ENCODE measurements at regions not wholly inside any gene's neighbourhood (a gene's known extent, or its start where the extent isn't known, plus 50 kb on each side); places are given as distances from the start of the nearest gene placed in this dataset.

GRCh38 chr22:49102367-49102766, 725.3 kb downstream of the BRD1 start:
- H3K27me3 ChIP-seq (ENCODE audit: insufficient read depth, poor library complexity, severe bottlenecking), result no peaks in the 10 kb centered on the region
- H3K27ac ChIP-seq (replicated peaks), result no peak overlapping the region
- TF ChIP-seq POLR2AphosphoS5 (IDR thresholded peaks at IDR 0.05; ENCODE audit: low read depth), result no peak
- no peak for TF ChIP-seq SPI1 (IDR thresholded peaks at IDR 0.05; ENCODE audit: borderline replicate concordance, low read depth)
- no peak for TF ChIP-seq CTCF (IDR thresholded peaks at IDR 0.05; ENCODE audit: insufficient read depth, low read length)
- no peak for TF ChIP-seq GABPA (IDR thresholded peaks at IDR 0.05; ENCODE audit: low read depth)
- DNase-seq (ENCODE audit: low read depth in 1 of 2, low spot score in 1 of 2), result no peak
- H3K4me3 ChIP-seq (replicated peaks; ENCODE audit: insufficient read depth, low read length), result no peak overlapping the region

- no peak for TF ChIP-seq CTCF (IDR thresholded peaks at IDR 0.05; ENCODE audit: insufficient read depth, low read length)
- no peak for TF ChIP-seq POLR2AphosphoS5 (IDR thresholded peaks at IDR 0.05; ENCODE audit: low read depth)
- TF ChIP-seq GABPA (IDR thresholded peaks at IDR 0.05; ENCODE audit: low read depth), result no peak
- no peak for TF ChIP-seq SPI1 (IDR thresholded peaks at IDR 0.05; ENCODE audit: borderline replicate concordance, low read depth)
- no peak for TF ChIP-seq REST (IDR thresholded peaks at IDR 0.05; ENCODE audit: insufficient replicate concordance, low read depth)
- no peaks in the 10 kb centered on the region for H3K27me3 ChIP-seq (ENCODE audit: insufficient read depth, poor library complexity, severe bottlenecking)
- H3K4me3 ChIP-seq (replicated peaks; ENCODE audit: insufficient read depth, low read length), result no peak overlapping the region
- H3K27ac ChIP-seq (replicated peaks), result no peak overlapping the region
- DNase-seq (ENCODE audit: low read depth in 1 of 2, low spot score in 1 of 2), result no peak
These were observed 725.8 kb downstream of the BRD1 start for GRCh38 chr22:49101873-49102272.

- H3K4me3 ChIP-seq (replicated peaks; ENCODE audit: insufficient read depth, low read length), result no peak overlapping the region
- no peaks in the 10 kb centered on the region for H3K27me3 ChIP-seq (ENCODE audit: insufficient read depth, poor library complexity, severe bottlenecking)
- TF ChIP-seq POLR2AphosphoS5 (IDR thresholded peaks at IDR 0.05; ENCODE audit: low read depth) (no peak), GABPA (IDR thresholded peaks at IDR 0.05; ENCODE audit: low read depth) (no peak), CTCF (IDR thresholded peaks at IDR 0.05; ENCODE audit: insufficient read depth, low read length) (no peak), SPI1 (IDR thresholded peaks at IDR 0.05; ENCODE audit: borderline replicate concordance, low read depth) (no peak), REST (IDR thresholded peaks at IDR 0.05; ENCODE audit: insufficient replicate concordance, low read depth) (no peak)
- no peak for DNase-seq (ENCODE audit: low read depth in 1 of 2, low spot score in 1 of 2)
- no peak overlapping the region for H3K27ac ChIP-seq (replicated peaks)
These were observed 726.4 kb downstream of the BRD1 start for GRCh38 chr22:49101225-49101624.

- H3K4me3 ChIP-seq (replicated peaks; ENCODE audit: insufficient read depth, low read length), result no peak overlapping the region
- H3K27ac ChIP-seq (replicated peaks), result no peak overlapping the region
- H3K27me3 ChIP-seq (ENCODE audit: insufficient read depth, poor library complexity, severe bottlenecking), result no peaks in the 10 kb centered on the region
- no peak for DNase-seq (ENCODE audit: low read depth in 1 of 2, low spot score in 1 of 2)
- TF ChIP-seq GABPA (IDR thresholded peaks at IDR 0.05; ENCODE audit: low read depth) (no peak), CTCF (IDR thresholded peaks at IDR 0.05; ENCODE audit: insufficient read depth, low read length) (no peak)
These were observed 726.9 kb downstream of the BRD1 start for GRCh38 chr22:49100773-49101172.

All from HL-60 (cell line).